Right atrium auricular region (tissue), 2 donors: ENCODE measurements at regions not wholly inside any gene's neighbourhood (a gene's known extent, or its start where the extent isn't known, plus 50 kb on each side); places are given as distances from the start of the nearest gene placed in this dataset.

Source experiments
- DNase-seq: peaks from one replicate; pipeline ENCODE4 v3.0.0-alpha.2; 2019; ENCODE audit warnings: low spot score
- H3K27ac ChIP-seq, 2 donors: fragments of 200-600 bp; sonication (generic); 1 replicate in 1 of 2; 2 replicates in 1 of 2; pipeline ENCODE4 v1.5.1; 2016 to 2019
- H3K27me3 ChIP-seq, 2 donors: fragments of 200-600 bp; sonication (generic); one replicate each; pipeline versions ENCODE4 v1.5.1 to v1.6.0; 2017 to 2019
- H3K36me3 ChIP-seq: fragments of 200-600 bp; sonication (generic); one replicate; pipeline ENCODE4 v1.5.1; 2016
- H3K4me1 ChIP-seq, 2 donors: fragments of 200-600 bp; sonication (generic); one replicate each; pipeline versions ENCODE4 v1.5.1 to v1.6.0; 2017 to 2019
- H3K4me3 ChIP-seq, 2 donors: fragments of 200-600 bp; sonication (generic); 1 replicate in 1 of 2; 2 replicates in 1 of 2; pipeline ENCODE4 v1.5.1; 2017 to 2019; ENCODE audit warnings: mild to moderate bottlenecking in 1 of 2, moderate library complexity in 1 of 2
- H3K9me3 ChIP-seq, 2 donors: fragments of 200-600 bp; sonication (generic); one replicate each; pipeline ENCODE4 v1.5.1; 2019
- TF ChIP-seq, protein P1 (sequence below), 2 donors: fragments of 200-600 bp; sonication (generic); IDR thresholded peaks; one replicate each; pipeline ENCODE4 v1.5.1; 2019; ENCODE audit warnings: antibody characterized with exemption in 2 of 2

DNA sequence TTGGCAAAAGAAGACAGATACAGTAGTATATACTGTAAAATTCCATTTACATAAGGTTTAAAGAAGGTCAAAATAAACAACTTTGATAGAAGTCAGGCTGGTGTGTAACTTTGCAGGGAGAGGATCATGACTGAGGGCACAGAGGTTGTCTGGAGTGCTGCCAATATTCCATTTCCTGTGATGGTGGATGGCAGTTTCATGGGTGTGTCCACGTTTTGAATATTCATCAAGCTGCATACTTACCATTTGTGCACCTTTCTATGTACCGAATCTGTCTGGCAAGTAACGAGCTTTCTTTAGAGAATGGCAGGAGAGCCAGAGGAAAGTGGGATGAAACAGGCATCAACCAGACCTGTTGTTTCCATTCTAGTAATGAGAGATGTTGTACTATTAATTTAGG is 420.5 kb upstream of the HTR2A start:
- no peak overlapping the region for H3K27ac ChIP-seq
- H3K4me3 ChIP-seq, result no peak overlapping the region
- TF ChIP-seq, protein P1, sequence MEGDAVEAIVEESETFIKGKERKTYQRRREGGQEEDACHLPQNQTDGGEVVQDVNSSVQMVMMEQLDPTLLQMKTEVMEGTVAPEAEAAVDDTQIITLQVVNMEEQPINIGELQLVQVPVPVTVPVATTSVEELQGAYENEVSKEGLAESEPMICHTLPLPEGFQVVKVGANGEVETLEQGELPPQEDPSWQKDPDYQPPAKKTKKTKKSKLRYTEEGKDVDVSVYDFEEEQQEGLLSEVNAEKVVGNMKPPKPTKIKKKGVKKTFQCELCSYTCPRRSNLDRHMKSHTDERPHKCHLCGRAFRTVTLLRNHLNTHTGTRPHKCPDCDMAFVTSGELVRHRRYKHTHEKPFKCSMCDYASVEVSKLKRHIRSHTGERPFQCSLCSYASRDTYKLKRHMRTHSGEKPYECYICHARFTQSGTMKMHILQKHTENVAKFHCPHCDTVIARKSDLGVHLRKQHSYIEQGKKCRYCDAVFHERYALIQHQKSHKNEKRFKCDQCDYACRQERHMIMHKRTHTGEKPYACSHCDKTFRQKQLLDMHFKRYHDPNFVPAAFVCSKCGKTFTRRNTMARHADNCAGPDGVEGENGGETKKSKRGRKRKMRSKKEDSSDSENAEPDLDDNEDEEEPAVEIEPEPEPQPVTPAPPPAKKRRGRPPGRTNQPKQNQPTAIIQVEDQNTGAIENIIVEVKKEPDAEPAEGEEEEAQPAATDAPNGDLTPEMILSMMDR (IDR thresholded peaks at IDR 0.05), result no peak
- DNase-seq, result no peak
- no peaks in the 10 kb centered on the region for H3K4me1 ChIP-seq
- H3K9me3 ChIP-seq, result no peaks in the 10 kb centered on the region
- no peaks in the 10 kb centered on the region for H3K27me3 ChIP-seq
- no peaks in the 10 kb centered on the region for H3K36me3 ChIP-seq

DNA sequence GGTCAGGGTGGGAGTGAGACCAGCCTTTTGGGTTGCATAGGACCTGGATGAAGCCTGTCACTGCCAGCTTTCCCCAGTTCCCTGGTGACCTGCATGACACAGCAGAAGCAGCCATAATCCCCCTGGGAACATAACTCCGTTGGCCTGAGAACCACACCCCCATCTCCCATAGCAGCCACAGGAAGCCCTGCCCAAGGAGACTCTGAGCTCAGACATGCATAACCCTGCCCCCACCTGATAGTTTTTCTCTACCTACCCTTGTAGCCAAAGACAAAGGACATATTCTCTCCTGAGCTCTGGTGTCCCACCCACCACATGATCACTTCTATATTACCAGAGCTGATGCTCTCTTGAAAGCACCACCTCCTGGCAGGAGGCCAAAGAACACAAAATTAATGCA is 413.5 kb upstream of the HTR2A start:
- H3K27me3 ChIP-seq, result no peaks in the 10 kb centered on the region
- peaks cover 0 to 11% of the 10 kb centered on the region in 2 donors for H3K9me3 ChIP-seq
- TF ChIP-seq, protein P1 (IDR thresholded peaks at IDR 0.05), result no peak
- H3K4me1 ChIP-seq, result no peaks in the 10 kb centered on the region
- DNase-seq, result no peak
- no peak overlapping the region for H3K4me3 ChIP-seq
- no peaks in the 10 kb centered on the region for H3K36me3 ChIP-seq
- H3K27ac ChIP-seq, result no peak overlapping the region

DNA sequence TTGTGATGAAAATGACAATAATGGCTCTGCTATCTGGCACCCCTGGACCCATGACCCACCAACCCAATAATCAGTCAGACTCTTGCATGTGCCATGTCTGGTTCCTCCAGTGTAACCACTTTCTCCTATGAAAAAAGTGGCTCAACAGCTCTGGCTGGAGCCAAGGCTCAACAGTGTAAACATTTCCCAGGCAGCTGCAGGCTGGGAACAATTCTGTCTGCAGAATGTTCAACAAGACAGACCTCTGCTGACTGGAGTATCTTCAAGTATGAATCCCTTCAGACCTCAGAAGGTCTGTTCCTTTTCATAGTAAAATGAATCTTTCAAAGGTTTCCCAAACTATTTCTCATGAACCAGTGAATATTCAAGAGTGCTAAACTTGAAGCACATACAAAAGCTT is 410.1 kb upstream of the HTR2A start:
- Histone ChIP-seq H3K36me3 (no peaks in the 10 kb centered on the region), H3K9me3 (peaks cover 0 to 11% of the 10 kb centered on the region in 2 donors), H3K27ac (no peak overlapping the region), H3K4me3 (no peak overlapping the region), H3K4me1 (no peaks in the 10 kb centered on the region), H3K27me3 (no peaks in the 10 kb centered on the region)
- DNase-seq, result no peak
- TF ChIP-seq, protein P1 (IDR thresholded peaks at IDR 0.05), result no peak

DNA sequence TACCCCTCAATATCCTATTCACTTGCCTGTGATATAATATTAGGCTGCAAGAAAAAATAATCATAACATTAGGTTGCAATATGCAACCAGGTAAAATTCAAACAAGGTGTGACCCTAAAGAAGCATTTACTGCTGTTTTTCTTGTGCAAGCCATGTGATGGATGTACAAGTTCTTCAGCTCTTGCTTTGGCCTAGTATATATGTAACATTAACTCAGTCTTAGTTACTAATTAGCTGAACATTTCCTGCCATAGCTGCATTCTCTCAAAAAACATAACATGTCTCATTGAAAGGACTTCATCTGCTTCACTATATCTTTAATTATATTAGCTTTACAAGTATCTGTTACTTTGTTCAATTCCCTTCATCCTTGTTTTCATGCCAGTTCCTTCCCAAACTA is 406.8 kb upstream of the HTR2A start:
- no peaks in the 10 kb centered on the region for H3K4me1 ChIP-seq
- H3K27me3 ChIP-seq, result no peaks in the 10 kb centered on the region
- TF ChIP-seq, protein P1 (IDR thresholded peaks at IDR 0.05), result no peak
- H3K9me3 ChIP-seq, result no peaks in the 10 kb centered on the region
- no peak overlapping the region for H3K27ac ChIP-seq
- no peak for DNase-seq
- no peaks in the 10 kb centered on the region for H3K36me3 ChIP-seq
- H3K4me3 ChIP-seq, result no peak overlapping the region

DNA sequence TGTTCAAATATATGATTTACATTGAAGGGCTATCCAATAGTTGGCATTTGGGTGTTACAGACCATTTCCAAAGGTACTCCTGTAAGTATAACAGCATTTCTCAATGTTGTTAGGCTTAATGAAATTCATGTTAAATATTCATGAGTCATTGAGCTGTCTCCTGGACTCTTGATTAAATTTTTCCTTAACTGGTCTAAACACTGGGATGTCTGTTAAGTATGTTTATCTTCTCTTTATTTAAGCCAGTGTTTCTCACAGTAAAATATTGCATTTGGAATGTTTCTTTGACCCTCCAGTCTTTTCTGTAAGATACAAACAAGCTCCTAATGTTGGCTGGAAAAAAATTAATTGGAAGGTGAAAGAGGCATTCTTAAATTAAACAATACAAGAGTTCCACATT is 402.5 kb upstream of the HTR2A start:
- TF ChIP-seq, protein P1 (IDR thresholded peaks at IDR 0.05), result no peak

DNA sequence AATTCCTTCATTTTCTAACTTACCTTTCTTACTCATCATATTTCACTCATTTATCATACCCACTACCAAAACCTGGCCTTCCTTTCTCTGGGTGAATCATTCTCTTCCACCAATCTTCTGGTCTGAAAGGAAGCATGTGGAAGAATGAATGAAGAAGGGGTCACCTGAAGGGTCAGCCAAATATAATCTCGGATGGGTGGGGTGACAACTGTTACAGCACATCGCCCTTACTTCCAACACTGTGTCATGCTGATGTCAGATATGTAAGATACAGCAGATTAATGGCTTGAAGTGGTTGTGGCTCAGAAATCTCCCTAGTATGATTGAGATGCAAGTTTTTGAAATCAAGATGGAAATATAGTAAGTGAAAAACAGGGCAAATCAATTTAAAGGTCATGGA is 401.7 kb upstream of the HTR2A start:
- no peak overlapping the region for H3K27ac ChIP-seq
- DNase-seq, result no peak
- H3K4me3 ChIP-seq, result no peak overlapping the region
- no peaks in the 10 kb centered on the region for H3K27me3 ChIP-seq
- no peaks in the 10 kb centered on the region for H3K36me3 ChIP-seq
- no peaks in the 10 kb centered on the region for H3K4me1 ChIP-seq
- TF ChIP-seq, protein P1 (IDR thresholded peaks at IDR 0.05), result no peak
- H3K9me3 ChIP-seq, result no peaks in the 10 kb centered on the region

More for the DNA sequence above, 402.5 kb upstream of the HTR2A start:
- no peak overlapping the region for H3K27ac ChIP-seq
- DNase-seq, result no peak
- no peaks in the 10 kb centered on the region for H3K36me3 ChIP-seq
- no peaks in the 10 kb centered on the region for H3K27me3 ChIP-seq
- no peaks in the 10 kb centered on the region for H3K9me3 ChIP-seq
- H3K4me1 ChIP-seq, result no peaks in the 10 kb centered on the region
- no peak overlapping the region for H3K4me3 ChIP-seq
